ENCODE measurements at regions not wholly inside any gene's neighbourhood (a gene's known extent, or its start where the extent isn't known, plus 50 kb on each side); places are given as distances from the start of the nearest gene placed in this dataset.

DNA sequence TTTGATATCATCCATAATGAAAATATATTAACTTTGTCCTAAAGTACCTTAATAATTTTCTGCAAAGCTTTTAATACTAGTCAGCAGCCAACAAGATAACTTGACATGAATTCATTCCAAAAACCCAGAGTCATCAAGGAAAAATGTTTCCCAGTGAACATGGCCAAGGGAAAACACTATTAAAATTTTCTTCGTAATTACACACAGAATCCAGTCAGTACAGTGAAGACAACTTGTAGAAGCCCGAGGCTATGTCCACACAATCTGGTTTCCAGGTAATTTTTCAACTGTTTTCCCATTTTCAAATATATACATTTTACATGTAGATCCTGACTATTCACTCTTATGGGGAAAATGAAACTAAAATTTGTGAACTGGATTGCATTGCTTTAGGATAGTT is 600.9 kb downstream of the CDH8 start:
- TF ChIP-seq POLR2AphosphoS5 (IDR thresholded peaks at IDR 0.05) = no peak
- TF ChIP-seq, protein P1, sequence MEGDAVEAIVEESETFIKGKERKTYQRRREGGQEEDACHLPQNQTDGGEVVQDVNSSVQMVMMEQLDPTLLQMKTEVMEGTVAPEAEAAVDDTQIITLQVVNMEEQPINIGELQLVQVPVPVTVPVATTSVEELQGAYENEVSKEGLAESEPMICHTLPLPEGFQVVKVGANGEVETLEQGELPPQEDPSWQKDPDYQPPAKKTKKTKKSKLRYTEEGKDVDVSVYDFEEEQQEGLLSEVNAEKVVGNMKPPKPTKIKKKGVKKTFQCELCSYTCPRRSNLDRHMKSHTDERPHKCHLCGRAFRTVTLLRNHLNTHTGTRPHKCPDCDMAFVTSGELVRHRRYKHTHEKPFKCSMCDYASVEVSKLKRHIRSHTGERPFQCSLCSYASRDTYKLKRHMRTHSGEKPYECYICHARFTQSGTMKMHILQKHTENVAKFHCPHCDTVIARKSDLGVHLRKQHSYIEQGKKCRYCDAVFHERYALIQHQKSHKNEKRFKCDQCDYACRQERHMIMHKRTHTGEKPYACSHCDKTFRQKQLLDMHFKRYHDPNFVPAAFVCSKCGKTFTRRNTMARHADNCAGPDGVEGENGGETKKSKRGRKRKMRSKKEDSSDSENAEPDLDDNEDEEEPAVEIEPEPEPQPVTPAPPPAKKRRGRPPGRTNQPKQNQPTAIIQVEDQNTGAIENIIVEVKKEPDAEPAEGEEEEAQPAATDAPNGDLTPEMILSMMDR (IDR thresholded peaks at IDR 0.05) = no peak
- TF ChIP-seq POLR2A (IDR thresholded peaks at IDR 0.05) = no peak

All from prostate gland (tissue), 2 donors.